Left ventricle myocardium inferior (tissue), 1 donor: ENCODE measurements at regions not wholly inside any gene's neighbourhood (a gene's known extent, or its start where the extent isn't known, plus 50 kb on each side); places are given as distances from the start of the nearest gene placed in this dataset.

Experiments
- DNase-seq: peaks from one replicate; pipeline ENCODE4 v3.0.0-alpha.2; 2020
- H3K27ac ChIP-seq: fragments of 200-600 bp; replicated peaks from 2 replicates; pipeline ENCODE4 v1.8.0; 2021
- H3K27me3 ChIP-seq: fragments of 200-600 bp; 2 replicates; pipeline ENCODE4 v1.8.0; 2021; ENCODE audit warnings: low read depth
- H3K36me3 ChIP-seq: fragments of 200-600 bp; 2 replicates; pipeline ENCODE4 v1.8.0; 2021
- H3K4me1 ChIP-seq: fragments of 200-600 bp; 2 replicates; pipeline ENCODE4 v1.8.0; 2021
- H3K4me3 ChIP-seq: fragments of 200-600 bp; 2 replicates; pipeline ENCODE4 v1.8.0; 2021; ENCODE audit warnings: mild to moderate bottlenecking, moderate library complexity
- H3K9me3 ChIP-seq: fragments of 200-600 bp; replicated peaks from 2 replicates; pipeline ENCODE4 v1.8.0; 2021
- intact Hi-C: fragments of 100-400 bp; cut with micrococcal nuclease; formaldehyde crosslinking; loops from one replicate; pipeline ENCODE4 v1.11.0; 2022
- TF ChIP-seq, protein P1 (sequence below): fragments of 200-600 bp; IDR thresholded peaks from 2 replicates; pipeline ENCODE4 v1.8.0; 2021; ENCODE audit warnings: antibody characterized with exemption, mild to moderate bottlenecking, borderline replicate concordance
- donor health status: DM: no; HTN: yes; CAD: no; lungs with severe emphysema.

GRCh38 chr13:81211713-81212112 is 870.8 kb upstream of the SPRY2 start:
- Histone ChIP-seq H3K27me3 (no peaks in the 10 kb centered on the region), H3K4me1 (no peaks in the 10 kb centered on the region), H3K36me3 (no peaks in the 10 kb centered on the region), H3K27ac (no peak overlapping the region), H3K9me3 (no peaks in the 10 kb centered on the region), H3K4me3 (no peak overlapping the region)
- intact Hi-C loops, result no loop called here
- no peak for DNase-seq
- TF ChIP-seq, protein P1, sequence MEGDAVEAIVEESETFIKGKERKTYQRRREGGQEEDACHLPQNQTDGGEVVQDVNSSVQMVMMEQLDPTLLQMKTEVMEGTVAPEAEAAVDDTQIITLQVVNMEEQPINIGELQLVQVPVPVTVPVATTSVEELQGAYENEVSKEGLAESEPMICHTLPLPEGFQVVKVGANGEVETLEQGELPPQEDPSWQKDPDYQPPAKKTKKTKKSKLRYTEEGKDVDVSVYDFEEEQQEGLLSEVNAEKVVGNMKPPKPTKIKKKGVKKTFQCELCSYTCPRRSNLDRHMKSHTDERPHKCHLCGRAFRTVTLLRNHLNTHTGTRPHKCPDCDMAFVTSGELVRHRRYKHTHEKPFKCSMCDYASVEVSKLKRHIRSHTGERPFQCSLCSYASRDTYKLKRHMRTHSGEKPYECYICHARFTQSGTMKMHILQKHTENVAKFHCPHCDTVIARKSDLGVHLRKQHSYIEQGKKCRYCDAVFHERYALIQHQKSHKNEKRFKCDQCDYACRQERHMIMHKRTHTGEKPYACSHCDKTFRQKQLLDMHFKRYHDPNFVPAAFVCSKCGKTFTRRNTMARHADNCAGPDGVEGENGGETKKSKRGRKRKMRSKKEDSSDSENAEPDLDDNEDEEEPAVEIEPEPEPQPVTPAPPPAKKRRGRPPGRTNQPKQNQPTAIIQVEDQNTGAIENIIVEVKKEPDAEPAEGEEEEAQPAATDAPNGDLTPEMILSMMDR, result no peak

- Histone ChIP-seq H3K9me3 (no peaks in the 10 kb centered on the region), H3K4me3 (no peak overlapping the region), H3K27me3 (no peaks in the 10 kb centered on the region), H3K27ac (no peak overlapping the region), H3K4me1 (no peaks in the 10 kb centered on the region), H3K36me3 (no peaks in the 10 kb centered on the region)
- no peak for DNase-seq
- intact Hi-C loops, result no loop called here
- TF ChIP-seq, protein P1, result no peak
These were observed 866.7 kb upstream of the SPRY2 start for GRCh38 chr13:81207636-81208035.

DNA sequence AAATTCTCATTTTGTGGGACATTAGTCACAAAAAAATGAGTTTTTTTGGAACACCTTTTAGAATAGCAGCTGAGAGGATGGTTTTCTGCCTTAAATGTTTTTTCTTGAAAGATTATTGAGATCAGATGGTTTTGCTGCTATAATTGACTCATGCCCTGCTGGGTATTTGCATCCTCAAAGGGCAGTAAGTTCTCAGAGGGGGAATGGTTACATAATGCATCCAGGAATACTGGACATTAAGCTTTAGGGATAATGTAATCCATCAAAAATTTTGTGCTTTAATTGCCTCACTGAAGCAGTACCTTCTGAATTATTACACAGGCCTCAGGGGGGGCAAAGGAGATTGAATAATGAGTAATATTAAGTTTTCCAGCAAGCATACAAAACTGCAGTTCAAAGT is 866.3 kb upstream of the SPRY2 start:
- no peak for DNase-seq
- Histone ChIP-seq H3K4me1 (no peaks in the 10 kb centered on the region), H3K27ac (no peak overlapping the region), H3K27me3 (no peaks in the 10 kb centered on the region), H3K36me3 (no peaks in the 10 kb centered on the region), H3K4me3 (no peak overlapping the region), H3K9me3 (no peaks in the 10 kb centered on the region)
- TF ChIP-seq, protein P1, result no peak
- intact Hi-C loops, result no loop called here

DNA sequence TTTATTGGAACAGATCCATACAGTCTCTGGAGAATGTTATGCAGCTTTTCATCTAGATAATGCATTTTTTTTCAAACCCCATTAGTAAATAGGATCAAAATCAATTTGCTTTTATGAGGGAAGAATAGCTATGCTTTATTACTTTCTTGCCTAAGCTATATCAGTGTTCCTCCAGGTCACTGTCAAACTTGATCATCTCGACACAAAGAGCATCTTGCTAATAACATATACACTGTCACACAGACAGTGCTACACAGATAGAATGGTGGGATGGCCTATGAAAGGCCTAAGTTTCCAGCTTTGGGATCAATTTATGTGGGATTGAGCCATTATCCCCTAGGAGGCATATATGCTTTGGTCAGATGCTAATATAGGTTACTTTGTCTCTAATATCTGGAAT is 862.9 kb upstream of the SPRY2 start:
- intact Hi-C loops, result no loop called here
- no peaks in the 10 kb centered on the region for H3K9me3 ChIP-seq
- no peaks in the 10 kb centered on the region for H3K4me1 ChIP-seq
- H3K4me3 ChIP-seq, result no peak overlapping the region
- H3K36me3 ChIP-seq, result no peaks in the 10 kb centered on the region
- no peak overlapping the region for H3K27ac ChIP-seq
- H3K27me3 ChIP-seq, result no peaks in the 10 kb centered on the region
- TF ChIP-seq, protein P1, result no peak
- no peak for DNase-seq

GRCh38 chr13:81199956-81200355 is 859.0 kb upstream of the SPRY2 start:
- Histone ChIP-seq H3K4me3 (no peak overlapping the region), H3K27me3 (no peaks in the 10 kb centered on the region), H3K9me3 (peaks cover 3% of the 10 kb centered on the region)

More at GRCh38 chr13:81199956-81200355, 859.0 kb upstream of the SPRY2 start:
- no peaks in the 10 kb centered on the region for H3K4me1 ChIP-seq
- H3K36me3 ChIP-seq, result no peaks in the 10 kb centered on the region
- no peak overlapping the region for H3K27ac ChIP-seq
- intact Hi-C loops, result no loop called here
- no peak for DNase-seq
- TF ChIP-seq, protein P1, result no peak
